Hepatocyte (in vitro differentiated cells): ENCODE measurements at regions not wholly inside any gene's neighbourhood (a gene's known extent, or its start where the extent isn't known, plus 50 kb on each side); places are given as distances from the start of the nearest gene placed in this dataset.

ENCODE experiments used
- CTCF ChIP-seq: fragments of 200-600 bp; sonication (generic); IDR thresholded peaks from 2 replicates; pipeline ENCODE4 v1.5.1; 2016; ENCODE audit warnings: antibody characterized with exemption, mild to moderate bottlenecking; ENCODE audit not compliant: poor library complexity
- EZH2 ChIP-seq: fragments of 200-600 bp; sonication (generic); IDR thresholded peaks from 2 replicates; pipeline ENCODE4 v1.6.1; 2016; ENCODE audit warnings: antibody characterized with exemption, mild to moderate bottlenecking, borderline replicate concordance
- EZH2phosphoT487 ChIP-seq: fragments of 200-600 bp; sonication (generic); IDR thresholded peaks from one replicate; pipeline ENCODE4 v1.6.1; 2018; ENCODE audit warnings: antibody characterized with exemption, mild to moderate bottlenecking, low read depth, moderate library complexity; ENCODE audit not compliant: unreplicated experiment, severe bottlenecking

- TF ChIP-seq EZH2 (no peak), CTCF (no peak), EZH2phosphoT487 (no peak)
Measured at GRCh38 chr7:25615003-25615402, 386.7 kb upstream of the NPVF start.
